ENCODE measurements at regions not wholly inside any gene's neighbourhood (a gene's known extent, or its start where the extent isn't known, plus 50 kb on each side); places are given as distances from the start of the nearest gene placed in this dataset.

GRCh38 chr4:20440170-20440569 lies 188.5 kb downstream of the SLIT2 start:
- TF ChIP-seq CTCF (IDR thresholded peaks at IDR 0.05; ENCODE audit: low read length): no peak
- TF ChIP-seq EZH2 (IDR thresholded peaks at IDR 0.05; ENCODE audit: borderline replicate concordance, low read length): no peak

Data from OCI-LY1 (cell line).